WTC11 (cell line): ENCODE measurements at regions not wholly inside any gene's neighbourhood (a gene's known extent, or its start where the extent isn't known, plus 50 kb on each side); places are given as distances from the start of the nearest gene placed in this dataset.

Source experiments
- ATAC-seq: fragments of 200-7000 bp; cut with Tn5 transposase; 2 replicates; pipeline ENCODE4 v1.10.0; 2021; ENCODE audit warnings: mild to moderate bottlenecking, moderate library complexity
- CTCF ChIA-PET: fragments of 300-600 bp; sonication (Branson Sonifier 250); formaldehyde crosslinking; loops from one replicate; lab custom pipeline; 2021; ENCODE audit warnings: antibody characterized with exemption; lab: Charles Lee
- POLR2A ChIA-PET: fragments of 350-600 bp; sonication (Branson Sonifier 250); formaldehyde crosslinking; loops from one replicate; lab custom pipeline; 2021; ENCODE audit warnings: antibody characterized with exemption; lab: Charles Lee
- DNase-seq: peaks from one replicate; pipeline ENCODE4 v3.0.0; 2021; ENCODE audit warnings: low spot score
- H3K27ac Mint-ChIP-seq: 2 replicates; pipeline ENCODE4 v1.8.0; 2021; ENCODE audit warnings: mixed read lengths
- H3K27me3 Mint-ChIP-seq: 2 replicates; pipeline ENCODE4 v1.8.0; 2021; ENCODE audit warnings: low read depth, mild to moderate bottlenecking, moderate library complexity, mixed read lengths
- H3K36me3 Mint-ChIP-seq: 2 replicates; pipeline ENCODE4 v1.8.0; 2021; ENCODE audit warnings: mixed read lengths
- H3K4me1 Mint-ChIP-seq: 2 replicates; pipeline ENCODE4 v1.8.0; 2022; ENCODE audit warnings: mixed read lengths
- H3K4me3 Mint-ChIP-seq: 2 replicates; pipeline ENCODE4 v1.8.0; 2021; ENCODE audit warnings: mild to moderate bottlenecking, moderate library complexity, mixed read lengths
- H3K9me3 Mint-ChIP-seq: 2 replicates; pipeline ENCODE4 v1.8.0; 2021; ENCODE audit warnings: mixed read lengths
- CBFB ChIP-seq: sonication (generic); formaldehyde crosslinking; IDR thresholded peaks from 2 replicates; pipeline ENCODE4 v1.8.1; 2022; ENCODE audit warnings: mild to moderate bottlenecking, low read depth, missing genetic modification reagents
- ELF4 ChIP-seq: sonication (generic); formaldehyde crosslinking; IDR thresholded peaks from 2 replicates; pipeline ENCODE4 v1.8.1; 2022; ENCODE audit warnings: low read depth, mild to moderate bottlenecking, moderate library complexity, missing genetic modification reagents
- EMX1 ChIP-seq: fragments of 250-450 bp; sonication (Bioruptor Pico); IDR thresholded peaks from 2 replicates; pipeline ENCODE4 v1.8.0; 2021; ENCODE audit warnings: mild to moderate bottlenecking
- FOXK1 ChIP-seq: sonication (generic); formaldehyde crosslinking; IDR thresholded peaks from 2 replicates; pipeline ENCODE4 v1.8.0; 2022; ENCODE audit warnings: mild to moderate bottlenecking, moderate library complexity, missing genetic modification reagents
- FOXP1 ChIP-seq: sonication (generic); formaldehyde crosslinking; IDR thresholded peaks from 2 replicates; pipeline ENCODE4 v1.8.0; 2022; ENCODE audit warnings: missing genetic modification reagents, mild to moderate bottlenecking, moderate library complexity, borderline replicate concordance
- GTF2I ChIP-seq: fragments of 250-450 bp; sonication (Bioruptor Pico); conservative IDR thresholded peaks from 2 replicates; pipeline ENCODE4 v1.4.0; 2021; ENCODE audit warnings: mild to moderate bottlenecking
- IRF2 ChIP-seq: sonication (generic); formaldehyde crosslinking; IDR thresholded peaks from 2 replicates; pipeline ENCODE4 v1.8.0; 2022; ENCODE audit warnings: low read depth, missing genetic modification reagents, borderline replicate concordance
- MYBL2 ChIP-seq: sonication (generic); formaldehyde crosslinking; IDR thresholded peaks from 2 replicates; pipeline ENCODE4 v1.8.1; 2023; ENCODE audit warnings: mild to moderate bottlenecking, moderate library complexity, missing genetic modification reagents
- NFATC4 ChIP-seq: fragments of 250-450 bp; sonication (Bioruptor Pico); IDR thresholded peaks from 2 replicates; pipeline ENCODE4 v1.9.0; 2021; ENCODE audit warnings: mild to moderate bottlenecking
- NFYB ChIP-seq: sonication (generic); formaldehyde crosslinking; conservative IDR thresholded peaks from 2 replicates; pipeline ENCODE4 v1.8.0; 2022; ENCODE audit warnings: low read depth, missing genetic modification reagents
- PRRX2 ChIP-seq: fragments of 250-450 bp; sonication (Bioruptor Pico); IDR thresholded peaks from 2 replicates; pipeline ENCODE4 v1.8.0; 2021; ENCODE audit warnings: mild to moderate bottlenecking
- SOX15 ChIP-seq: fragments of 250-450 bp; sonication (Bioruptor Pico); IDR thresholded peaks from 2 replicates; pipeline ENCODE4 v1.9.0; 2021; ENCODE audit warnings: mild to moderate bottlenecking
- SP1 ChIP-seq: sonication (generic); formaldehyde crosslinking; conservative IDR thresholded peaks from 2 replicates; pipeline ENCODE4 v1.8.1; 2022; ENCODE audit warnings: missing genetic modification reagents
- TP53 ChIP-seq: sonication (generic); formaldehyde crosslinking; IDR thresholded peaks from 2 replicates; pipeline ENCODE4 v1.8.1; 2023; ENCODE audit warnings: mild to moderate bottlenecking, missing genetic modification reagents
- ZBTB21 ChIP-seq: sonication (generic); formaldehyde crosslinking; IDR thresholded peaks from 2 replicates; pipeline ENCODE4 v1.8.1; 2023; ENCODE audit warnings: mild to moderate bottlenecking, missing genetic modification reagents, borderline replicate concordance
- ZNF232 ChIP-seq: sonication (generic); formaldehyde crosslinking; IDR thresholded peaks from 2 replicates; pipeline ENCODE4 v1.8.0; 2022; ENCODE audit warnings: mild to moderate bottlenecking, missing genetic modification reagents
- ZNF416 ChIP-seq: fragments of 250-450 bp; sonication (Bioruptor Pico); IDR thresholded peaks from 2 replicates; pipeline ENCODE4 v1.9.0; 2021; ENCODE audit warnings: mild to moderate bottlenecking, inconsistent platforms
- TF ChIP-seq, protein P1 (sequence below): fragments of 200-600 bp; IDR thresholded peaks from 2 replicates; pipeline ENCODE4 v1.8.0; 2022; ENCODE audit warnings: antibody characterized with exemption
- TF ChIP-seq, protein P2 (sequence below): sonication (generic); formaldehyde crosslinking; IDR thresholded peaks from 2 replicates; pipeline ENCODE4 v1.8.1; 2023; ENCODE audit warnings: mild to moderate bottlenecking, missing genetic modification reagents
- TF ChIP-seq, protein P3 (sequence below): sonication (generic); formaldehyde crosslinking; conservative IDR thresholded peaks from 2 replicates; pipeline ENCODE4 v1.8.1; 2022; ENCODE audit warnings: mild to moderate bottlenecking, missing genetic modification reagents
- TF ChIP-seq, protein P4 (sequence below): sonication (generic); formaldehyde crosslinking; IDR thresholded peaks from 2 replicates; pipeline ENCODE4 v1.8.0; 2022; ENCODE audit warnings: missing genetic modification reagents
- TF ChIP-seq, protein P5 (sequence below): sonication (generic); formaldehyde crosslinking; IDR thresholded peaks from 2 replicates; pipeline ENCODE4 v1.8.0; 2022; ENCODE audit warnings: mild to moderate bottlenecking, missing genetic modification reagents
- TF ChIP-seq, protein P6 (sequence below): sonication (generic); formaldehyde crosslinking; IDR thresholded peaks from 2 replicates; pipeline ENCODE4 v1.8.1; 2023; ENCODE audit warnings: mild to moderate bottlenecking, missing genetic modification reagents, borderline replicate concordance

DNA sequence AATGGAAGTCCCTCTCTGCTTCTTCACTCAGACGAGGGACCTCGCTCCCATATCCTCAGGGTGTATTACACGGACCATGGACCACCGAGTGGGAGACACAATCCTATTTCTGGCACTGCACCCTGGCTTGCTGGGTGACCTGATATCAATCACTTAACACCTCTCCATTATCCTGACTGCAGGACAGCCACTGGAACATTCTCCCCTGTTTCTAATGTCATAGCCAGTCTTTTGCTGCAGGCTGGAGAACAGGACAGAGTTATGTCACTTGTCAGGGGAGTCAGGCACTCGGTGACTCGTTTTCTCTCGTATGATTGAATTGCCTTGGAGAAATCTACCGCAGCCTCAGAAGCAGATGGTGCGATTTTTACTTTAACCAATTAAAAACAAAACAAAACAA is 219.1 kb upstream of the IGFBP7 start (continued):
- TF ChIP-seq, protein P1, sequence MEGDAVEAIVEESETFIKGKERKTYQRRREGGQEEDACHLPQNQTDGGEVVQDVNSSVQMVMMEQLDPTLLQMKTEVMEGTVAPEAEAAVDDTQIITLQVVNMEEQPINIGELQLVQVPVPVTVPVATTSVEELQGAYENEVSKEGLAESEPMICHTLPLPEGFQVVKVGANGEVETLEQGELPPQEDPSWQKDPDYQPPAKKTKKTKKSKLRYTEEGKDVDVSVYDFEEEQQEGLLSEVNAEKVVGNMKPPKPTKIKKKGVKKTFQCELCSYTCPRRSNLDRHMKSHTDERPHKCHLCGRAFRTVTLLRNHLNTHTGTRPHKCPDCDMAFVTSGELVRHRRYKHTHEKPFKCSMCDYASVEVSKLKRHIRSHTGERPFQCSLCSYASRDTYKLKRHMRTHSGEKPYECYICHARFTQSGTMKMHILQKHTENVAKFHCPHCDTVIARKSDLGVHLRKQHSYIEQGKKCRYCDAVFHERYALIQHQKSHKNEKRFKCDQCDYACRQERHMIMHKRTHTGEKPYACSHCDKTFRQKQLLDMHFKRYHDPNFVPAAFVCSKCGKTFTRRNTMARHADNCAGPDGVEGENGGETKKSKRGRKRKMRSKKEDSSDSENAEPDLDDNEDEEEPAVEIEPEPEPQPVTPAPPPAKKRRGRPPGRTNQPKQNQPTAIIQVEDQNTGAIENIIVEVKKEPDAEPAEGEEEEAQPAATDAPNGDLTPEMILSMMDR: no peak
- TF ChIP-seq FOXP1 (CRISPR knock-in tag) (no peak), NFYB (CRISPR knock-in tag) (no peak)

DNA sequence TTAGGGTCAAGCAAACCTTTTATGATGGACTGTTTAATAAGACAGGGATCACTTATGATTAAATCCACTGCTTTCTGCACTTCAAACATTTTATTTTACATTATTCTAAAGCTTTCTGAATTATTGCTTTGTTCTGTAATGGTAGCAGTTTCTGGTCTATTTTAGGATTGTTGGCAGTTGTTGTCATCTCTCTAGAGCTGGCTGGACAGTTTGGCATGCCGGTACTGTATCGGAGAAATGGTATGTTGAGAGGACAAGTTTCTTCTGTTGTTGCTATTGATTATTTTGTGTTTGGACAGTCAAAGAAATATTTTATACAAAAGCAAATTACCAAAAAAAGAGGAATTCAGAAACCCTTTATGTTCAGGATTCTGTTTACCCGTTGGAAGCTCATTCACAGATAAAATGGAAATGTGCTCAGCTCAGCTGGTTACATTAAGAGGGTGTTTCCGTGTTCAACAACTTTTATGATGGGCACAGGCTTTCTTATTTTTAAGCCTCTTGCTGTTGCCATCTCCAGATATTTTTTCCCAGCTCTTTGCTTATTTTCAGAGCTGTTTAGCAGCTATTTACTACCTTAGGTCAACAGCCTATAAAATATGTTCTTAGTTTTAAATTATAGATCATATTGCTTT is 214.6 kb upstream of the IGFBP7 start:
- POLR2A ChIA-PET: no interaction called here
- TF ChIP-seq EMX1 (CRISPR knock-in tag): no peak
- TF ChIP-seq NFATC4 (CRISPR knock-in tag): no peak
- TF ChIP-seq ZNF416 (CRISPR knock-in tag): no peak
- TF ChIP-seq IRF2 (CRISPR knock-in tag): no peak
- TF ChIP-seq, protein P2, sequence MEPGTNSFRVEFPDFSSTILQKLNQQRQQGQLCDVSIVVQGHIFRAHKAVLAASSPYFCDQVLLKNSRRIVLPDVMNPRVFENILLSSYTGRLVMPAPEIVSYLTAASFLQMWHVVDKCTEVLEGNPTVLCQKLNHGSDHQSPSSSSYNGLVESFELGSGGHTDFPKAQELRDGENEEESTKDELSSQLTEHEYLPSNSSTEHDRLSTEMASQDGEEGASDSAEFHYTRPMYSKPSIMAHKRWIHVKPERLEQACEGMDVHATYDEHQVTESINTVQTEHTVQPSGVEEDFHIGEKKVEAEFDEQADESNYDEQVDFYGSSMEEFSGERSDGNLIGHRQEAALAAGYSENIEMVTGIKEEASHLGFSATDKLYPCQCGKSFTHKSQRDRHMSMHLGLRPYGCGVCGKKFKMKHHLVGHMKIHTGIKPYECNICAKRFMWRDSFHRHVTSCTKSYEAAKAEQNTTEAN (CRISPR knock-in tag): no peak
- no peak for TF ChIP-seq TP53 (CRISPR knock-in tag)
- no peak for TF ChIP-seq SOX15 (CRISPR knock-in tag)
- TF ChIP-seq, all 79 proteins: peak for 0
- DNase-seq (no peak), ATAC-seq (no peak)
- Mint-ChIP-seq H3K4me1 (peaks cover 15% of the 10 kb centered on the region), H3K4me3 (no peak overlapping the region), H3K27ac (no peak overlapping the region), H3K36me3 (no peaks in the 10 kb centered on the region), H3K27me3 (no peaks in the 10 kb centered on the region; the same call in 1 of the 2 replicates), H3K9me3 (0 out of 2 replicates have a peak, but pooled peaks cover 4% of the 10 kb centered on the region)
- CTCF ChIA-PET: interaction anchor here (0.9 kb wide), 2 partner anchors 102 to 160 kb away, joined by 3 to 4 read pairs; no protein-coding TSS in a partner anchor

DNA sequence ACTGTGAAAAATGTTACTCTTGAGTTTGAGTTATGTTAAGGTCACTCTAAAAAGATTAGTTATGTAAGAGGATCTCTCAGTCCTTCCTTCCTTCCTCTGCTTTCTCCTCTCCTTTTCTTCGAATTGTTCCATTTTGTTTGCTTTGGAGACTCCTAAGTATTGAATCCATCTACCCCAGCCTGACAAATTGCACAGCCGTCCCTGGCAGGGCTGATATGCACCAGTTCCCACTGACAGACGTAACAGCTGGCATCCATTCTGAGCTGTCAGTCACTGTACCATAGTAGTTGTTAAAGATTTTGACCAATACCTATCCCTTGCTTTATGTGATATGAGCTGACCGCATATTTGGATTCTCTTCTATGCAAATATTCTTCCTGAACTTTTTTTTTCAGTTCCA is 210.7 kb upstream of the IGFBP7 start:
- ChIA-PET CTCF (no interaction called here), POLR2A (no interaction called here)
- ATAC-seq: no peak
- DNase-seq: no peak
- no peak overlapping the region for H3K4me3 Mint-ChIP-seq
- no peaks in the 10 kb centered on the region for H3K27me3 Mint-ChIP-seq
- no peak overlapping the region for H3K27ac Mint-ChIP-seq
- no peaks in the 10 kb centered on the region for H3K36me3 Mint-ChIP-seq
- 0 out of 2 replicates have a peak, but pooled peaks cover 4% of the 10 kb centered on the region for H3K9me3 Mint-ChIP-seq
- H3K4me1 Mint-ChIP-seq: peaks cover 10% of the 10 kb centered on the region
- TF ChIP-seq, protein P3, sequence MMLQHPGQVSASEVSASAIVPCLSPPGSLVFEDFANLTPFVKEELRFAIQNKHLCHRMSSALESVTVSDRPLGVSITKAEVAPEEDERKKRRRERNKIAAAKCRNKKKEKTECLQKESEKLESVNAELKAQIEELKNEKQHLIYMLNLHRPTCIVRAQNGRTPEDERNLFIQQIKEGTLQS (CRISPR knock-in tag): no peak
- TF ChIP-seq ELF4 (CRISPR knock-in tag) (no peak), PRRX2 (no peak), GTF2I (CRISPR knock-in tag) (no peak), SP1 (CRISPR knock-in tag) (no peak), ZBTB21 (no peak), FOXK1 (CRISPR knock-in tag) (no peak), ZNF232 (CRISPR knock-in tag) (no peak), MYBL2 (CRISPR knock-in tag) (no peak), CBFB (no peak)
- TF ChIP-seq, protein P4, sequence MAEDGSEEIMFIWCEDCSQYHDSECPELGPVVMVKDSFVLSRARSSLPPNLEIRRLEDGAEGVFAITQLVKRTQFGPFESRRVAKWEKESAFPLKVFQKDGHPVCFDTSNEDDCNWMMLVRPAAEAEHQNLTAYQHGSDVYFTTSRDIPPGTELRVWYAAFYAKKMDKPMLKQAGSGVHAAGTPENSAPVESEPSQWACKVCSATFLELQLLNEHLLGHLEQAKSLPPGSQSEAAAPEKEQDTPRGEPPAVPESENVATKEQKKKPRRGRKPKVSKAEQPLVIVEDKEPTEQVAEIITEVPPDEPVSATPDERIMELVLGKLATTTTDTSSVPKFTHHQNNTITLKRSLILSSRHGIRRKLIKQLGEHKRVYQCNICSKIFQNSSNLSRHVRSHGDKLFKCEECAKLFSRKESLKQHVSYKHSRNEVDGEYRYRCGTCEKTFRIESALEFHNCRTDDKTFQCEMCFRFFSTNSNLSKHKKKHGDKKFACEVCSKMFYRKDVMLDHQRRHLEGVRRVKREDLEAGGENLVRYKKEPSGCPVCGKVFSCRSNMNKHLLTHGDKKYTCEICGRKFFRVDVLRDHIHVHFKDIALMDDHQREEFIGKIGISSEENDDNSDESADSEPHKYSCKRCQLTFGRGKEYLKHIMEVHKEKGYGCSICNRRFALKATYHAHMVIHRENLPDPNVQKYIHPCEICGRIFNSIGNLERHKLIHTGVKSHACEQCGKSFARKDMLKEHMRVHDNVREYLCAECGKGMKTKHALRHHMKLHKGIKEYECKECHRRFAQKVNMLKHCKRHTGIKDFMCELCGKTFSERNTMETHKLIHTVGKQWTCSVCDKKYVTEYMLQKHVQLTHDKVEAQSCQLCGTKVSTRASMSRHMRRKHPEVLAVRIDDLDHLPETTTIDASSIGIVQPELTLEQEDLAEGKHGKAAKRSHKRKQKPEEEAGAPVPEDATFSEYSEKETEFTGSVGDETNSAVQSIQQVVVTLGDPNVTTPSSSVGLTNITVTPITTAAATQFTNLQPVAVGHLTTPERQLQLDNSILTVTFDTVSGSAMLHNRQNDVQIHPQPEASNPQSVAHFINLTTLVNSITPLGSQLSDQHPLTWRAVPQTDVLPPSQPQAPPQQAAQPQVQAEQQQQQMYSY: no peak
- TF ChIP-seq, protein P5, sequence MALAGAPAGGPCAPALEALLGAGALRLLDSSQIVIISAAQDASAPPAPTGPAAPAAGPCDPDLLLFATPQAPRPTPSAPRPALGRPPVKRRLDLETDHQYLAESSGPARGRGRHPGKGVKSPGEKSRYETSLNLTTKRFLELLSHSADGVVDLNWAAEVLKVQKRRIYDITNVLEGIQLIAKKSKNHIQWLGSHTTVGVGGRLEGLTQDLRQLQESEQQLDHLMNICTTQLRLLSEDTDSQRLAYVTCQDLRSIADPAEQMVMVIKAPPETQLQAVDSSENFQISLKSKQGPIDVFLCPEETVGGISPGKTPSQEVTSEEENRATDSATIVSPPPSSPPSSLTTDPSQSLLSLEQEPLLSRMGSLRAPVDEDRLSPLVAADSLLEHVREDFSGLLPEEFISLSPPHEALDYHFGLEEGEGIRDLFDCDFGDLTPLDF (CRISPR knock-in tag): no peak
- TF ChIP-seq, protein P6, sequence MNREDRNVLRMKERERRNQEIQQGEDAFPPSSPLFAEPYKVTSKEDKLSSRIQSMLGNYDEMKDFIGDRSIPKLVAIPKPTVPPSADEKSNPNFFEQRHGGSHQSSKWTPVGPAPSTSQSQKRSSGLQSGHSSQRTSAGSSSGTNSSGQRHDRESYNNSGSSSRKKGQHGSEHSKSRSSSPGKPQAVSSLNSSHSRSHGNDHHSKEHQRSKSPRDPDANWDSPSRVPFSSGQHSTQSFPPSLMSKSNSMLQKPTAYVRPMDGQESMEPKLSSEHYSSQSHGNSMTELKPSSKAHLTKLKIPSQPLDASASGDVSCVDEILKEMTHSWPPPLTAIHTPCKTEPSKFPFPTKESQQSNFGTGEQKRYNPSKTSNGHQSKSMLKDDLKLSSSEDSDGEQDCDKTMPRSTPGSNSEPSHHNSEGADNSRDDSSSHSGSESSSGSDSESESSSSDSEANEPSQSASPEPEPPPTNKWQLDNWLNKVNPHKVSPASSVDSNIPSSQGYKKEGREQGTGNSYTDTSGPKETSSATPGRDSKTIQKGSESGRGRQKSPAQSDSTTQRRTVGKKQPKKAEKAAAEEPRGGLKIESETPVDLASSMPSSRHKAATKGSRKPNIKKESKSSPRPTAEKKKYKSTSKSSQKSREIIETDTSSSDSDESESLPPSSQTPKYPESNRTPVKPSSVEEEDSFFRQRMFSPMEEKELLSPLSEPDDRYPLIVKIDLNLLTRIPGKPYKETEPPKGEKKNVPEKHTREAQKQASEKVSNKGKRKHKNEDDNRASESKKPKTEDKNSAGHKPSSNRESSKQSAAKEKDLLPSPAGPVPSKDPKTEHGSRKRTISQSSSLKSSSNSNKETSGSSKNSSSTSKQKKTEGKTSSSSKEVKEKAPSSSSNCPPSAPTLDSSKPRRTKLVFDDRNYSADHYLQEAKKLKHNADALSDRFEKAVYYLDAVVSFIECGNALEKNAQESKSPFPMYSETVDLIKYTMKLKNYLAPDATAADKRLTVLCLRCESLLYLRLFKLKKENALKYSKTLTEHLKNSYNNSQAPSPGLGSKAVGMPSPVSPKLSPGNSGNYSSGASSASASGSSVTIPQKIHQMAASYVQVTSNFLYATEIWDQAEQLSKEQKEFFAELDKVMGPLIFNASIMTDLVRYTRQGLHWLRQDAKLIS (CRISPR knock-in tag): no peak
